ENCODE measurements at regions not wholly inside any gene's neighbourhood (a gene's known extent, or its start where the extent isn't known, plus 50 kb on each side); places are given as distances from the start of the nearest gene placed in this dataset.
"Not testable (repeated sequence)": the region's sequence is repeated elsewhere in the genome, so short reads cannot be mapped to it uniquely, and the experiment has no call there.

- DNase-seq = no peak
These were observed 800.0 kb downstream of the KCNJ18 start for GRCh38 chr17:22492331-22492730.

- DNase-seq = no peak
These were observed 804.1 kb downstream of the KCNJ18 start for GRCh38 chr17:22496450-22496849.

- DNase-seq = no peak
These were observed 811.1 kb downstream of the KCNJ18 start for GRCh38 chr17:22503322-22503899.

GRCh38 chr17:22505660-22506059 lies 813.3 kb downstream of the KCNJ18 start:
- DNase-seq = no peak

GRCh38 chr17:22506231-22506630 lies 813.9 kb downstream of the KCNJ18 start:
- DNase-seq = no peak

- DNase-seq = no peak
These were observed 814.5 kb downstream of the KCNJ18 start for GRCh38 chr17:22506861-22507260.

GRCh38 chr17:22507823-22508222 lies 815.5 kb downstream of the KCNJ18 start:
- peak in 1 of 51 donors; percentile 7 for DNase-seq

- no peak for DNase-seq
These were observed 818.2 kb downstream of the KCNJ18 start for GRCh38 chr17:22510504-22510903.

GRCh38 chr17:22511431-22511830 lies 819.1 kb downstream of the KCNJ18 start:
- DNase-seq = no peak

- DNase-seq = no peak
These were observed 819.7 kb downstream of the KCNJ18 start for GRCh38 chr17:22512057-22512456.

- no peak for DNase-seq
These were observed 820.2 kb downstream of the KCNJ18 start for GRCh38 chr17:22512506-22512905.

GRCh38 chr17:22512997-22513538 lies 820.7 kb downstream of the KCNJ18 start:
- no peak for DNase-seq

- DNase-seq = no peak
These were observed 822.0 kb downstream of the KCNJ18 start for GRCh38 chr17:22514315-22514714.

- DNase-seq = no peak
These were observed 822.5 kb downstream of the KCNJ18 start for GRCh38 chr17:22514767-22515320.

- no peak for DNase-seq
These were observed 823.3 kb downstream of the KCNJ18 start for GRCh38 chr17:22515599-22515998.

- no peak for DNase-seq
These were observed 824.7 kb downstream of the KCNJ18 start for GRCh38 chr17:22516861-22517636.

GRCh38 chr17:22517716-22518115 lies 825.4 kb downstream of the KCNJ18 start:
- DNase-seq = no peak

GRCh38 chr17:22518185-22518584 lies 825.9 kb downstream of the KCNJ18 start:
- DNase-seq = no peak

- not testable (repeated sequence) for DNase-seq
These were observed 856.5 kb downstream of the KCNJ18 start for GRCh38 chr17:22548873-22549272.

- DNase-seq = not testable (repeated sequence)
These were observed 859.5 kb downstream of the KCNJ18 start for GRCh38 chr17:22551695-22552415.

- DNase-seq = no peak
These were observed 877.3 kb downstream of the KCNJ18 start for GRCh38 chr17:22569459-22570143.

Data from hypothalamus (tissue), 51 donors.